CD4-positive, alpha-beta T cell (primary cell): ENCODE measurements at regions not wholly inside any gene's neighbourhood (a gene's known extent, or its start where the extent isn't known, plus 50 kb on each side); places are given as distances from the start of the nearest gene placed in this dataset.

ENCODE experiments used
- ATAC-seq: fragments of 200-7000 bp; cut with Tn5 transposase; one replicate; pipeline ENCODE4 v1.10.0; 2022; ENCODE audit warnings: mild to moderate bottlenecking; ENCODE audit not compliant: poor library complexity
- CTCF ChIA-PET: fragments of 350-600 bp; sonication (Branson Sonifier 250); formaldehyde crosslinking; loops from one replicate; lab custom pipeline; 2021; ENCODE audit warnings: antibody characterized with exemption, inconsistent platforms; lab: Charles Lee
- POLR2A ChIA-PET: fragments of 350-600 bp; sonication (Branson Sonifier 250); formaldehyde crosslinking; loops from one replicate; lab custom pipeline; 2021; ENCODE audit warnings: antibody characterized with exemption, inconsistent platforms; lab: Charles Lee
- DNase-seq, 14 experiments: peaks; one replicate each; pipeline ENCODE4 v3.0.0-alpha.2; 2013 to 2020; ENCODE audit warnings: mixed read lengths in 2 of 14
- H3K27ac ChIP-seq, 2 donors: one replicate each; pipeline versions ENCODE4 v1.5.1 to v1.7.0; 2013; ENCODE audit warnings: low read length in 2 of 2, low read depth in 1 of 2, mild to moderate bottlenecking in 1 of 2
- H3K27me3 ChIP-seq, 2 experiments: 1 replicate in 1 of 2; 2 replicates in 1 of 2; pipeline versions ENCODE4 v1.6.1 to v1.7.0; 2013; ENCODE audit warnings: low read length in 2 of 2, control low read depth in 1 of 2, mild to moderate bottlenecking in 1 of 2, moderate library complexity in 1 of 2; ENCODE audit not compliant: insufficient read depth in 2 of 2, control insufficient read depth in 1 of 2
- H3K36me3 ChIP-seq: one replicate; pipeline ENCODE4 v1.6.1; 2013; ENCODE audit warnings: low read length, control low read depth; ENCODE audit not compliant: insufficient read depth
- H3K4me1 ChIP-seq: one replicate; pipeline ENCODE4 v1.6.1; 2013; ENCODE audit warnings: low read length, control low read depth; ENCODE audit not compliant: insufficient read depth
- H3K4me3 ChIP-seq: one replicate; pipeline ENCODE4 v1.5.1; 2013; ENCODE audit warnings: mild to moderate bottlenecking, low read length, moderate library complexity
- H3K9me3 ChIP-seq, 2 experiments: 1 replicate in 1 of 2; 2 replicates in 1 of 2; pipeline versions ENCODE4 v1.6.1 to v1.7.0; 2013; ENCODE audit warnings: low read length in 2 of 2, mild to moderate bottlenecking in 2 of 2, control low read depth in 1 of 2, moderate library complexity in 1 of 2; ENCODE audit not compliant: control insufficient read depth in 1 of 2, insufficient read depth in 1 of 2
- H3K27ac Mint-ChIP-seq: one replicate; pipeline ENCODE4 v1.8.0; 2020; ENCODE audit warnings: mixed read lengths
- H3K27me3 Mint-ChIP-seq: one replicate; pipeline ENCODE4 v1.8.0; 2021; ENCODE audit warnings: mixed read lengths
- H3K36me3 Mint-ChIP-seq: one replicate; pipeline ENCODE4 v1.8.0; 2021; ENCODE audit warnings: low read depth, mixed read lengths
- H3K4me1 Mint-ChIP-seq: one replicate; pipeline ENCODE4 v1.8.0; 2021; ENCODE audit warnings: low read depth, mixed read lengths
- H3K4me3 Mint-ChIP-seq: one replicate; pipeline ENCODE4 v1.8.0; 2020; ENCODE audit warnings: mild to moderate bottlenecking, mixed read lengths
- H3K9me3 Mint-ChIP-seq: one replicate; pipeline ENCODE4 v1.8.0; 2020; ENCODE audit warnings: mixed read lengths
- CTCF ChIP-seq: fragments of 200-600 bp; IDR thresholded peaks from one replicate; pipeline ENCODE4 v1.8.0; 2022; ENCODE audit warnings: antibody characterized with exemption, mild to moderate bottlenecking
- intact Hi-C, 2 experiments: fragments of 100-400 bp; cut with DNase I in 1 of 2; cut with micrococcal nuclease in 1 of 2; formaldehyde crosslinking; loops; one replicate each; pipeline versions ENCODE4 v1.15.1 to v1.9.0; 2023 to 2025; cut with DNase I, micrococcal nuclease

- TF ChIP-seq CTCF, result no peak
- Mint-ChIP-seq H3K4me3 (no peak overlapping the region), H3K27me3 (peaks cover 48% of the 10 kb centered on the region), H3K4me1 (no peaks in the 10 kb centered on the region), H3K27ac (no peak overlapping the region), H3K36me3 (no peaks in the 10 kb centered on the region), H3K9me3 (no peaks in the 10 kb centered on the region)
- Histone ChIP-seq H3K27ac (no peak overlapping the region), H3K4me1 (no peaks in the 10 kb centered on the region), H3K4me3 (no peak overlapping the region), H3K27me3 (peaks cover 5 to 6% of the 10 kb centered on the region in 2 experiments), H3K36me3 (no peaks in the 10 kb centered on the region), H3K9me3 (no peaks in the 10 kb centered on the region)
- ATAC-seq, result no peak
- intact Hi-C loops, result no loop called here
- CTCF ChIA-PET, result no interaction called here
- POLR2A ChIA-PET, result no interaction called here
- DNase-seq, result no peak
Observed at GRCh38 chr16:9203956-9204355, 112.5 kb downstream of the HAPSTR1 start.

GRCh38 chr16:9205661-9206060 is 114.2 kb downstream of the HAPSTR1 start:
- Mint-ChIP-seq H3K27me3 (peaks cover 44% of the 10 kb centered on the region), H3K9me3 (no peaks in the 10 kb centered on the region), H3K27ac (no peak overlapping the region), H3K4me3 (no peak overlapping the region), H3K4me1 (no peaks in the 10 kb centered on the region), H3K36me3 (no peaks in the 10 kb centered on the region)
- H3K36me3 ChIP-seq, result no peaks in the 10 kb centered on the region
- ATAC-seq, result no peak
- no peak overlapping the region for H3K4me3 ChIP-seq
- CTCF ChIA-PET, result no interaction called here
- intact Hi-C loops, result no loop called here
- H3K27ac ChIP-seq, result no peak overlapping the region
- H3K27me3 ChIP-seq, result peaks cover 5 to 6% of the 10 kb centered on the region in 2 experiments
- H3K9me3 ChIP-seq, result peaks cover 0 to 5% of the 10 kb centered on the region in 2 experiments
- H3K4me1 ChIP-seq, result no peaks in the 10 kb centered on the region
- TF ChIP-seq CTCF, result no peak
- DNase-seq, result no peak
- POLR2A ChIA-PET, result no interaction called here

DNA sequence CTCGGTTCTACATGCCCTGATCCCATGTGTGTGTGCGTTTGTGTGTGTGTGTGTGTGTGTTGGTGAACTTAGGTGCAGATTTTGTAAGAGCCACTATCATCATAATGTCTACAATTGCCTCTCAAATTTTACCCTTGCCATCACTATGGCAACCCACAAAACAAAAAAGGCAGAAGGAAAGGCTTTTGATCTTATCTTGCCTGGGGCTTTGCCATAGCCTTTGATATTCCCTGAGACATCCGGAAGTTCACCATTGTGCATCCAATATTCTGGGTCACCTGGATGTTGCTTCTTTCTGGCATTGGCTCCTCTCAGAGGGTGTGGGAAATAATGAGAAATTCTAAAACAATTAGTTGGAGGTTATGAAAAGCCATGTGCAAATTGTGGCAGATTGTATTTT is 114.7 kb downstream of the HAPSTR1 start:
- no peak for TF ChIP-seq CTCF
- Mint-ChIP-seq H3K4me3 (no peak overlapping the region), H3K27ac (no peak overlapping the region), H3K4me1 (no peaks in the 10 kb centered on the region), H3K36me3 (no peaks in the 10 kb centered on the region), H3K27me3 (peaks cover 47% of the 10 kb centered on the region), H3K9me3 (no peaks in the 10 kb centered on the region)
- no peaks in the 10 kb centered on the region for H3K36me3 ChIP-seq
- no peaks in the 10 kb centered on the region for H3K4me1 ChIP-seq
- H3K4me3 ChIP-seq, result no peak overlapping the region
- DNase-seq (no peak), ATAC-seq (no peak)
- no peak overlapping the region for H3K27ac ChIP-seq
- ChIA-PET CTCF (no interaction called here), POLR2A (no interaction called here)
- peaks cover 5 to 6% of the 10 kb centered on the region in 2 experiments for H3K27me3 ChIP-seq
- peaks cover 0 to 5% of the 10 kb centered on the region in 2 experiments for H3K9me3 ChIP-seq
- intact Hi-C loops, result no loop called here
